CD8-positive, alpha-beta memory T cell (primary cell): ENCODE measurements at regions not wholly inside any gene's neighbourhood (a gene's known extent, or its start where the extent isn't known, plus 50 kb on each side); places are given as distances from the start of the nearest gene placed in this dataset.

ENCODE experiments used
- CTCF ChIA-PET: fragments of 350-600 bp; sonication (Branson Sonifier 250); formaldehyde crosslinking; loops from one replicate; lab custom pipeline; 2021; ENCODE audit warnings: antibody characterized with exemption; lab: Charles Lee
- POLR2A ChIA-PET: fragments of 350-600 bp; sonication (Branson Sonifier 250); formaldehyde crosslinking; loops from one replicate; lab custom pipeline; 2021; ENCODE audit warnings: antibody characterized with exemption; lab: Charles Lee
- DNase-seq, 5 donors: peaks; one replicate each; pipeline versions ENCODE4 v3.0.0 to v3.0.0-alpha.2; 2020 to 2022; ENCODE audit warnings: mixed read lengths in 1 of 5
- H3K27ac ChIP-seq: one replicate; pipeline ENCODE4 v1.7.0; 2013; ENCODE audit warnings: low read depth, mild to moderate bottlenecking, low read length, moderate library complexity
- H3K27me3 ChIP-seq: 2 replicates; pipeline ENCODE4 v1.7.0; 2013; ENCODE audit warnings: low read length, mild to moderate bottlenecking; ENCODE audit not compliant: insufficient read depth, poor library complexity, severe bottlenecking
- H3K36me3 ChIP-seq: 2 replicates; pipeline ENCODE4 v1.7.0; 2013; ENCODE audit warnings: mild to moderate bottlenecking, low read length, moderate library complexity; ENCODE audit not compliant: insufficient read depth
- H3K4me1 ChIP-seq: 2 replicates; pipeline ENCODE4 v1.7.0; 2013; ENCODE audit warnings: mild to moderate bottlenecking, low read length, moderate library complexity; ENCODE audit not compliant: insufficient read depth
- H3K4me3 ChIP-seq: 2 replicates; pipeline ENCODE4 v1.7.0; 2013; ENCODE audit warnings: mild to moderate bottlenecking, low read length
- H3K9me3 ChIP-seq: 2 replicates; pipeline ENCODE4 v1.7.0; 2013; ENCODE audit warnings: mild to moderate bottlenecking, low read length
- H3K27ac Mint-ChIP-seq, 8 donors: one replicate each; pipeline ENCODE4 v1.8.0; 2020 to 2021; ENCODE audit warnings: mixed read lengths in 8 of 8, mild to moderate bottlenecking in 6 of 8, inconsistent platforms in 3 of 8, moderate library complexity in 3 of 8
- H3K27me3 Mint-ChIP-seq, 2 donors: one replicate each; pipeline ENCODE4 v1.8.0; 2020 to 2021; ENCODE audit warnings: mixed read lengths in 2 of 2, mild to moderate bottlenecking in 1 of 2, moderate library complexity in 1 of 2
- H3K36me3 Mint-ChIP-seq, 3 donors: one replicate each; pipeline ENCODE4 v1.8.0; 2020 to 2021; ENCODE audit warnings: mixed read lengths in 3 of 3, inconsistent platforms in 1 of 3, mild to moderate bottlenecking in 1 of 3
- H3K4me1 Mint-ChIP-seq, 3 donors: one replicate each; pipeline ENCODE4 v1.8.0; 2020 to 2021; ENCODE audit warnings: mixed read lengths in 3 of 3, inconsistent platforms in 1 of 3, mild to moderate bottlenecking in 1 of 3
- H3K4me3 Mint-ChIP-seq, 7 donors: one replicate each; pipeline ENCODE4 v1.8.0; 2020 to 2021; ENCODE audit warnings: mixed read lengths in 7 of 7, mild to moderate bottlenecking in 6 of 7, moderate library complexity in 4 of 7, inconsistent platforms in 2 of 7
- H3K9me3 Mint-ChIP-seq, 5 donors: one replicate each; pipeline ENCODE4 v1.8.0; 2020 to 2022; ENCODE audit warnings: mixed read lengths in 5 of 5, mild to moderate bottlenecking in 3 of 5, moderate library complexity in 2 of 5, inconsistent platforms in 1 of 5

DNA sequence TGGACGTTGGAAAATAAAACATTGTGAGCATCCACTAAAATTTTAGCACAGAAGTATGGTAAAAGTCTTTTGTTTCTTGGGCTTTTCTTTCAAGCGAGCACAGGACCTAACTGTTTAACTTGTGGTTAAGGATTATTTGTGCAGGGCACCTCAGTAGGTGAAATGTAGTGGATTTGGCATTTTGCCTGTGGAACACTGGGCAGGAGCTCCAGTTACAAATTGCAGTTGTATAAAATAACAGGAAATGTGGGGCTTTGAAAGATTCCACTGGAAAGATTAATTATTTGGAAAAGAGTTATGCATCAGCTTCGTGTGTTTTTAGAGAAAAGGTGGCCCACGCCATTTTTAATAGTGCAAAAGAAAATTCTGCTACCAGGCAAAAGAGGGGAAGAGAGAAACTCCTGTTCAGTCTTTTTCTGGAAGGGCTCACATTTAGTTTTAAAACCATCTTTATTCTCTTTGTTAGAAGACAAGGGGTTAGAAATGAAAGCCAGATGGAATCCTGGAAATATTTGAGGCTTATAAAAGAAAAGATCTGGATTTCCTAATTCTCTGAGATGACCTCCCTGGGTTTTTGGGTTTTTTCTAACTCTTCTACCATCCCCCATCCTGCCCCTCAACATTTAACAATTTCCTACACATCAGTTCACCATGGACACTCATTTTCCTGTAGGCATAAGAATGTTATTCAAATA, 144.3 kb upstream of the SERTAD2 start:
- CTCF ChIA-PET, result no interaction called here
- H3K4me1 ChIP-seq, result peaks cover 6% of the 10 kb centered on the region
- Mint-ChIP-seq H3K36me3 (no peaks in the 10 kb centered on the region), H3K4me1 (no peaks in the 10 kb centered on the region), H3K4me3 (no peak overlapping the region), H3K27ac (no peak overlapping the region), H3K9me3 (no peaks in the 10 kb centered on the region), H3K27me3 (peaks cover 5 to 9% of the 10 kb centered on the region in 2 donors)
- no peaks in the 10 kb centered on the region for H3K27me3 ChIP-seq
- POLR2A ChIA-PET, result no interaction called here
- no peak for DNase-seq
- no peak overlapping the region for H3K4me3 ChIP-seq
- no peaks in the 10 kb centered on the region for H3K36me3 ChIP-seq
- H3K27ac ChIP-seq, result no peak overlapping the region
- H3K9me3 ChIP-seq, result no peaks in the 10 kb centered on the region

DNA sequence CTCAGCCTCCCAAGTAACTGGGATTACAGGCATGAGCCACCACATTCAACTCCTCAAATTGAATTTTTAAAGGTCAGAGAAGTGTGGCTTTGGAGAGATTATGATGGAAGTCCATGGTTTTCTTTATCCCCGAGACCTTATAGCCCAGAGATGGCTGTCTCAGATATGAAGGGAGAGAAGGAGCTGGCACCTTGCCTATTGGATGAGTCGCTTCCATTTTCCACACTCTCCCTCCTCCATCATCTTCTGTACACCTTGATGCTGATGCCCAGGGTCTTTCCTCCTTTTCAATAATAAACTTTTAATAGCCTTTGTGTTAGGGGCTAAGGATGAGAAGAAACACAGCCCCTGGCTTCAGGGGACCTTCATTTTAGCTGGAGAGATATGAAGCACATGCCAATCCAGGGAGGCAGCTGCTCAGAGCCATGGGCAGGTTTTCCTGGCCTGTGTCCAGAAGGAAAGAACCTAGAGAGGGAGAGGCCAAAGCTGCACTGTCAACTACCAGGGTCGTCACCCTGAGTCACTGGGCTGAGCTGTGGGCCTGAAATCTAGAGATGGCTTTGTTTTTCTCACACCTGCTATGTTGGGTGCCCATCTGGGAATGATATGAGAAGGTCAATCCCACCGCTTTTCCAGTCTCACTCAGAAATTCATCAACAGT, 146.0 kb upstream of the SERTAD2 start:
- POLR2A ChIA-PET, result no interaction called here
- no peaks in the 10 kb centered on the region for H3K4me1 Mint-ChIP-seq
- no peak overlapping the region for H3K27ac Mint-ChIP-seq

DNA sequence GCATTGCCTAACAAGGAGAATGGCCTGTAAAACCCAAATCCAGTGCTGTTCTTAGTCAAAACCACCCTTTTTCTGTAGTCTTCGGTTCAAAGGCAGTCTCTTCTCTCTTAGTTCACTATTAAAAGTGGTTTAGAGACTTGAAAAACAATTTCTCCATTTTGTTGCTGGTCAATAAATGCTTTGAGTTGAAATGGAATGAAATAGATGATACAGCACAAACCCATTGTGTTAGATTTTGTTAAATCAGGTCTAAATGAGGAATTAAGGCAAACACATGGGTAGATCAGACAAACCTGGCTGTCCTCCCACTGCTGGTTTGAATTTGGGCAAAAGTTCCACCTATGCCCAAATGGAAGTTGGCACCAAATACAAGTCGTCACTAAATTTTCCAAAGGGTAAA, 150.1 kb upstream of the SERTAD2 start:
- Mint-ChIP-seq H3K27ac (no peak overlapping the region), H3K36me3 (no peaks in the 10 kb centered on the region), H3K9me3 (no peaks in the 10 kb centered on the region), H3K27me3 (peaks cover 2% of the 10 kb centered on the region in 2 donors), H3K4me3 (no peak overlapping the region), H3K4me1 (no peaks in the 10 kb centered on the region)
- ChIA-PET POLR2A (no interaction called here), CTCF (no interaction called here)
- no peak overlapping the region for H3K27ac ChIP-seq
- H3K4me3 ChIP-seq, result no peak overlapping the region
- no peaks in the 10 kb centered on the region for H3K27me3 ChIP-seq
- H3K36me3 ChIP-seq, result no peaks in the 10 kb centered on the region
- no peaks in the 10 kb centered on the region for H3K4me1 ChIP-seq
- H3K9me3 ChIP-seq, result no peaks in the 10 kb centered on the region
- no peak for DNase-seq

More for the DNA sequence above, 146.0 kb upstream of the SERTAD2 start:
- no peak overlapping the region for H3K4me3 Mint-ChIP-seq
- H3K4me3 ChIP-seq, result no peak overlapping the region
- no peaks in the 10 kb centered on the region for H3K27me3 ChIP-seq
- no peaks in the 10 kb centered on the region for H3K9me3 ChIP-seq
- no peaks in the 10 kb centered on the region for H3K36me3 ChIP-seq
- no peaks in the 10 kb centered on the region for H3K36me3 Mint-ChIP-seq
- peaks cover 6% of the 10 kb centered on the region for H3K4me1 ChIP-seq
- CTCF ChIA-PET, result no interaction called here
- H3K27me3 Mint-ChIP-seq, result peaks cover 5 to 9% of the 10 kb centered on the region in 2 donors
- no peak for DNase-seq
- no peak overlapping the region for H3K27ac ChIP-seq
- no peaks in the 10 kb centered on the region for H3K9me3 Mint-ChIP-seq

DNA sequence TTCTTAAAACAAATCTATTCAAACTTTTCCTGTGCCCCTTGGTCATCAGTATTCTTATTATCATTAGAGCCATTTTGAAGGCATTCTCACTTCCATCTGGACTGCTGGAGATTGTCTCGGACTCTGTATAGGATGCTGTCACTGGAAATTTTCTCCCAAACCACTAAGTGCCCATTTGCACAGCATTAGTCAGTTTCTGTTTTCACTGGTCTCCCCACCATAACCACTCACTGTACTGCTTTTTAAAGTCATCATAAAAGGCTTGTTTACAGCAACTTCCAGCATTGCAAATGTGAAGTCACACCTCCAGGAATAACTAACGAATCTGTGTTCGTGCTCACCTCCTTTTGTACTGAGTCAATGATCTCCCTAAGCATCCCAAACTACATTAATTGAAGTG, 150.9 kb upstream of the SERTAD2 start:
- Histone ChIP-seq H3K36me3 (no peaks in the 10 kb centered on the region), H3K27ac (no peak overlapping the region), H3K4me3 (no peak overlapping the region), H3K9me3 (no peaks in the 10 kb centered on the region), H3K27me3 (no peaks in the 10 kb centered on the region), H3K4me1 (no peaks in the 10 kb centered on the region)
- peaks cover 0 to 2% of the 10 kb centered on the region in 2 donors for H3K27me3 Mint-ChIP-seq
- no peak overlapping the region for H3K27ac Mint-ChIP-seq
- no peaks in the 10 kb centered on the region for H3K36me3 Mint-ChIP-seq
- no peak for DNase-seq
- no peak overlapping the region for H3K4me3 Mint-ChIP-seq
- POLR2A ChIA-PET, result no interaction called here
- CTCF ChIA-PET, result interaction anchor here (1.7 kb wide), 1 partner anchor 9 kb away, joined by 4 read pairs; no protein-coding TSS in a partner anchor
- no peaks in the 10 kb centered on the region for H3K9me3 Mint-ChIP-seq
- H3K4me1 Mint-ChIP-seq, result no peaks in the 10 kb centered on the region

DNA sequence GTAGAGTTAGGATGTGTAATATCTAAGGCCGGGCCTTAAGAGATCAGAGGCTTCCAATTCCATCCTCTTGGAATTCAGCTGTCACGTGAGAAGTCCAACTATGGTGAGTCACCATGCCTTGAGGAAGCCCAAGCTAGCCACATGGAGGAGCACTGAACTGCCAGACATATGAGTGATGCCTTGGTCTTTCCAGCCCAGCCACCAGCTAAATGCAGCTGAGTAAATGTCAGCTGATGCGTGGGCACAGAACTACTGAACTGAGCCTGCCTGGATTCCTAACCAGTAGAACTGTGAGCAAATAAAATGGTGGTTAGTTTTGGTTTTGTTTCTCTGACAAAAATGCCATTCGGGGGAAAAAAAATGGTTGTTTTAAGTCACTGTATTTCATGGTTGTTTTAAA, 153.7 kb upstream of the SERTAD2 start:
- Mint-ChIP-seq H3K27me3 (peaks cover 0 to 2% of the 10 kb centered on the region in 2 donors), H3K9me3 (no peaks in the 10 kb centered on the region), H3K4me1 (peaks cover 5 to 7% (median 7%) of the 10 kb centered on the region in 3 donors), H3K27ac (no peak overlapping the region), H3K4me3 (no peak overlapping the region), H3K36me3 (no peaks in the 10 kb centered on the region)
- POLR2A ChIA-PET, result no interaction called here
- Histone ChIP-seq H3K9me3 (no peaks in the 10 kb centered on the region), H3K4me3 (no peak overlapping the region), H3K36me3 (no peaks in the 10 kb centered on the region), H3K27me3 (no peaks in the 10 kb centered on the region), H3K4me1 (no peaks in the 10 kb centered on the region), H3K27ac (no peak overlapping the region)
- no peak for DNase-seq
- CTCF ChIA-PET, result no interaction called here

DNA sequence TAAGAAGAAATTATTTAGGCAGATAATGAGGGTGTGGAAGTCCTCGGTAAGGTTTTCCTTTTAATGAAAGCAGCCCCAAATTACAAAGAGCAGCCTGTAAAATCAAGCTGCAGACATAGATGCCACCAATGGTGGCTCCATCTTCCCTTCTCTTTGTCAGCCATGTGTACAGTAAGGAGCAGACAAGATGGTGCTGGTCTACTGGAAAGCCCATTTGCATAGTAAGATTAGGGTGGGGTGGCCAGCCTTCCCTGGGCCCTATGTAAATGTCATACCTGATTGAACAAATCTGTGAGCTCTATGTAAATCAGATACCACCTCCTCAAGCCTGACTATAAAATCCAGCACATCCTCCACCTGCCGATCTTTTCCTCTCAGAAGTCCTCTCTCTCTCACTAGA, 154.4 kb upstream of the SERTAD2 start:
- Histone ChIP-seq H3K36me3 (no peaks in the 10 kb centered on the region), H3K9me3 (no peaks in the 10 kb centered on the region), H3K27ac (no peak overlapping the region), H3K4me3 (no peak overlapping the region), H3K27me3 (no peaks in the 10 kb centered on the region), H3K4me1 (no peaks in the 10 kb centered on the region)
- Mint-ChIP-seq H3K9me3 (no peaks in the 10 kb centered on the region), H3K4me1 (peaks cover 5 to 10% (median 7%) of the 10 kb centered on the region in 3 donors), H3K27ac (no peak overlapping the region), H3K36me3 (no peaks in the 10 kb centered on the region), H3K27me3 (peaks cover 0 to 2% of the 10 kb centered on the region in 2 donors), H3K4me3 (no peak overlapping the region)
- CTCF ChIA-PET, result no interaction called here
- no peak for DNase-seq
- POLR2A ChIA-PET, result no interaction called here

DNA sequence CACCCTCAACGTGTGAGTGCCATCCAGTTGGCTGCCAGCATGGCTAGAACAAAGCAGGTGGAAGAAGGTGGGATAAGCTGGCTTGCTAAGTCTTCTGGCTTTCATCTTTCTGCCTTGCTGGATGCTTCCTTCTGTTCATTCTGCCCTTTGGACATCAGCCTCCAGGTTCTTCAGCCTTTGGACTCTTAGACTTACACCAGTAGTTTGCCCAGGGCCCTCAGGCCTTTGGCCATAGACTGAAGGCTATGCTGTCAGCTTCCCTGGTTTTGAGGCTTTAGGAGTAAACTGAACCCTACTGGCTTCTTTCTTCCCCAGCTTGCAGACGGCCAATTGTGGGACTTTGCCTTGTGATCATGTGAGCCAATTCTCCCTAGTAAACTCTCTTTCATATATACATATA, 155.0 kb upstream of the SERTAD2 start:
- peaks cover 5 to 10% (median 7%) of the 10 kb centered on the region in 3 donors for H3K4me1 Mint-ChIP-seq

DNA sequence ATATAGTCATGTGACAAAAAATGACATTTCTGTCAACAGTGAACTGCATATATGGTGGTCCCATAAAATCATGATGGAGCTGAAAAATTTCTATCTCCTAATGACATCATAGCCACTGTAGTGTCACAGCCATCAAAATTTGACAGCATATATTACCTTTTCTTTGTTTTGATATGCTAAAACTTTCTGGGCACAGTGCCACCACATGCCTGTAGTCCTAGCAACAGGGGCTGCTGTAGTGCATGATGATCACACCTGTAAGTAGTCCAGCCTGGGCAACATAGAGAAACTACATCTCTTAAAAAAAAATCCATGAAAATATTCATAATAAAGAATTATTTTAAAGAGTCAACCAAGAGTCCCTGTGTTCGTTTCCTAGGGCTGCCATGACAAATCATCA, 155.5 kb upstream of the SERTAD2 start:
- H3K27ac Mint-ChIP-seq, result peak overlapping the region in 1 of 8 donors; percentile 3
- H3K4me3 ChIP-seq, result no peak overlapping the region
- H3K27me3 ChIP-seq, result no peaks in the 10 kb centered on the region
- DNase-seq, result no peak
- POLR2A ChIA-PET, result no interaction called here
- H3K36me3 Mint-ChIP-seq, result peaks cover 0 to 3% (median 0%) of the 10 kb centered on the region in 3 donors
- H3K4me1 ChIP-seq, result no peaks in the 10 kb centered on the region
- H3K4me3 Mint-ChIP-seq, result no peak overlapping the region
- no peaks in the 10 kb centered on the region for H3K36me3 ChIP-seq
- H3K4me1 Mint-ChIP-seq, result peaks cover 5 to 10% (median 7%) of the 10 kb centered on the region in 3 donors
- H3K9me3 Mint-ChIP-seq, result no peaks in the 10 kb centered on the region
- CTCF ChIA-PET, result interaction anchor here (0.7 kb wide), 1 partner anchor 33 kb away, joined by 3 read pairs; no protein-coding TSS in a partner anchor
- H3K27ac ChIP-seq, result no peak overlapping the region
- no peaks in the 10 kb centered on the region for H3K9me3 ChIP-seq
- peaks cover 0 to 2% of the 10 kb centered on the region in 2 donors for H3K27me3 Mint-ChIP-seq

More for the DNA sequence above, 155.0 kb upstream of the SERTAD2 start:
- H3K4me3 Mint-ChIP-seq, result no peak overlapping the region
- no peaks in the 10 kb centered on the region for H3K36me3 ChIP-seq
- no peaks in the 10 kb centered on the region for H3K27me3 ChIP-seq
- POLR2A ChIA-PET, result no interaction called here
- CTCF ChIA-PET, result interaction anchor here (0.7 kb wide), 1 partner anchor 33 kb away, joined by 3 read pairs; no protein-coding TSS in a partner anchor
- H3K4me1 ChIP-seq, result no peaks in the 10 kb centered on the region
- no peak overlapping the region for H3K27ac Mint-ChIP-seq
- H3K9me3 ChIP-seq, result no peaks in the 10 kb centered on the region
- H3K4me3 ChIP-seq, result no peak overlapping the region
- peaks cover 0 to 2% of the 10 kb centered on the region in 2 donors for H3K27me3 Mint-ChIP-seq
- no peaks in the 10 kb centered on the region for H3K9me3 Mint-ChIP-seq
- DNase-seq, result no peak
- no peak overlapping the region for H3K27ac ChIP-seq
- H3K36me3 Mint-ChIP-seq, result no peaks in the 10 kb centered on the region
